SK-N-SH (cell line): ENCODE measurements at regions not wholly inside any gene's neighbourhood (a gene's known extent, or its start where the extent isn't known, plus 50 kb on each side); places are given as distances from the start of the nearest gene placed in this dataset.

Experiments used
- CTCF ChIA-PET: fragments of 300-600, 350-600 bp; formaldehyde crosslinking; extraction: SDS; loops from one replicate; lab custom pipeline; 2021; lab: Yijun Ruan, JAX
- POLR2A ChIA-PET: fragments of 350-600 bp; sonication (Branson Sonifier 250); formaldehyde crosslinking; extraction: SDS; loops from one replicate; lab custom pipeline; 2020; ENCODE audit warnings: antibody characterized with exemption, inconsistent platforms; lab: Yijun Ruan, JAX
- DNase-seq: peaks from one replicate; pipeline ENCODE4 v3.0.0; 2012
- H2AFZ ChIP-seq: fragments of 200-600 bp; sonication (generic); 2 replicates; pipeline ENCODE4 v1.8.1; 2016; ENCODE audit warnings: antibody characterized with exemption, mild to moderate bottlenecking, low read depth
- H3F3A ChIP-seq: fragments of 200-600 bp; sonication (generic); replicated peaks from 2 replicates; pipeline ENCODE3; 2016; ENCODE audit warnings: antibody characterized with exemption, mild to moderate bottlenecking; ENCODE audit not compliant: insufficient read depth
- H3K27ac ChIP-seq, 2 experiments: fragments of 200-500 bp in 1 of 2; fragments of 200-600 bp in 1 of 2; sonication (Bioruptor generic) in 1 of 2; sonication (generic), shearing (Covaris generic) in 1 of 2; 2 replicates each; pipeline versions ENCODE4 v1.5.1 to v1.6.1; 2014 to 2016; ENCODE audit warnings: low read depth in 2 of 2, inconsistent platforms in 1 of 2, low read length in 1 of 2, mild to moderate bottlenecking in 1 of 2, mixed read lengths in 1 of 2
- H3K27me3 ChIP-seq: fragments of 200-600 bp; sonication (generic), shearing (Covaris generic); 2 replicates; pipeline ENCODE4 v1.6.1; 2016; ENCODE audit warnings: mixed run types; ENCODE audit not compliant: insufficient read depth
- H3K36me3 ChIP-seq, 2 experiments: fragments of 200-500 bp in 1 of 2; fragments of 200-600 bp in 1 of 2; sonication (Bioruptor generic) in 1 of 2; sonication (generic) in 1 of 2; replicated peaks in 1 of 2; 2 replicates each; pipeline versions ENCODE3 to v1.5.1; 2014 to 2016; ENCODE audit warnings: low read length in 1 of 2, mild to moderate bottlenecking in 1 of 2; ENCODE audit not compliant: insufficient read depth in 2 of 2, control insufficient read depth in 1 of 2
- H3K4me1 ChIP-seq, 2 experiments: fragments of 200-500 bp in 1 of 2; fragments of 200-600 bp in 1 of 2; sonication (Bioruptor generic) in 1 of 2; sonication (generic), shearing (Covaris generic) in 1 of 2; 2 replicates each; pipeline versions ENCODE4 v1.5.1 to v1.6.1; 2014 to 2016; ENCODE audit warnings: low read depth in 1 of 2, low read length in 1 of 2, mixed run types in 1 of 2; ENCODE audit not compliant: insufficient read depth in 2 of 2, control insufficient read depth in 1 of 2
- H3K4me2 ChIP-seq: fragments of 200-600 bp; sonication (generic), shearing (Covaris generic); 2 replicates; pipeline ENCODE4 v1.6.1; 2017; ENCODE audit warnings: mixed run types
- H3K4me3 ChIP-seq, 2 experiments: fragments of 200-500 bp in 1 of 2; fragments of 200-600 bp in 1 of 2; sonication (Bioruptor generic) in 1 of 2; sonication (generic), shearing (Covaris generic) in 1 of 2; 2 replicates each; pipeline versions ENCODE4 v1.5.1 to v1.8.1; 2014 to 2016; ENCODE audit warnings: low read depth in 2 of 2, inconsistent platforms in 1 of 2, low read length in 1 of 2, mild to moderate bottlenecking in 1 of 2, mixed read lengths in 1 of 2, moderate library complexity in 1 of 2
- H3K79me2 ChIP-seq: fragments of 200-600 bp; sonication (generic); 2 replicates; pipeline ENCODE4 v1.8.1; 2017; ENCODE audit warnings: mild to moderate bottlenecking; ENCODE audit not compliant: insufficient read depth
- H3K9ac ChIP-seq: fragments of 200-600 bp; sonication (generic); 2 replicates; pipeline ENCODE4 v1.6.1; 2017; ENCODE audit warnings: mixed run types
- H3K9me2 ChIP-seq: fragments of 200-600 bp; sonication (generic); 2 replicates; pipeline ENCODE4 v1.6.1; 2017; ENCODE audit warnings: mixed run types
- H3K9me3 ChIP-seq: fragments of 200-600 bp; sonication (generic); 2 replicates; pipeline ENCODE4 v1.6.1; 2017; ENCODE audit warnings: mixed run types, mild to moderate bottlenecking, moderate library complexity
- H4K20me1 ChIP-seq: fragments of 200-600 bp; sonication (generic); 2 replicates; pipeline ENCODE4 v1.6.1; 2017; ENCODE audit warnings: mild to moderate bottlenecking, mixed run types; ENCODE audit not compliant: insufficient read depth
- ELF1 ChIP-seq: IDR thresholded peaks from 2 replicates; pipeline ENCODE4 v1.4.0; 2012
- FOXJ3 ChIP-seq: sonication (generic); formaldehyde crosslinking; IDR thresholded peaks from 2 replicates; pipeline ENCODE4 v1.5.1; 2020; ENCODE audit warnings: mild to moderate bottlenecking, missing genetic modification reagents
- GABPA ChIP-seq: IDR thresholded peaks from 2 replicates; pipeline ENCODE4 v1.4.0; 2012; ENCODE audit warnings: low read depth, mild to moderate bottlenecking
- GATA2 ChIP-seq: sonication (generic); formaldehyde crosslinking; IDR thresholded peaks from 2 replicates; pipeline ENCODE4 v1.5.0; 2020; ENCODE audit warnings: mild to moderate bottlenecking, missing genetic modification reagents
- JUND ChIP-seq: IDR thresholded peaks from 2 replicates; pipeline ENCODE4 v1.4.0; 2012
- RAD21 ChIP-seq: IDR thresholded peaks from 2 replicates; pipeline ENCODE4 v1.6.1; 2012; ENCODE audit warnings: mild to moderate bottlenecking, low read length
- RCOR1 ChIP-seq: fragments of 150-350 bp; IDR thresholded peaks from 2 replicates; pipeline ENCODE4 v1.6.1; 2017; ENCODE audit warnings: antibody characterized with exemption, low read length
- RFX5 ChIP-seq: IDR thresholded peaks from 2 replicates; pipeline ENCODE4 v1.6.1; 2012; ENCODE audit warnings: mild to moderate bottlenecking, improper control_type of control experiment, low read length
- RXRA ChIP-seq: IDR thresholded peaks from 2 replicates; pipeline ENCODE4 v1.4.0; 2012; ENCODE audit warnings: low read depth, mild to moderate bottlenecking, borderline replicate concordance
- SMC3 ChIP-seq: IDR thresholded peaks from 2 replicates; pipeline ENCODE4 v1.6.1; 2012; ENCODE audit warnings: low read depth, low read length, improper control_type of control experiment
- YY1 ChIP-seq: IDR thresholded peaks from 2 replicates; pipeline ENCODE4 v1.4.0; 2012; ENCODE audit warnings: low read depth, mild to moderate bottlenecking
- WGBS: methylation state at CpG from one replicate; pipeline ENCODE4 v1.1.6; 2017; ENCODE audit warnings: low lambda C conversion rate; 5-methylcytosine and 5-hydroxymethylcytosine counted together
- TF ChIP-seq, protein P1 (sequence below): fragments of 150-350 bp; IDR thresholded peaks from 2 replicates; pipeline ENCODE4 v1.6.1; 2016; ENCODE audit warnings: mild to moderate bottlenecking, low read depth, low read length
- TF ChIP-seq, protein P2 (sequence below): fragments of 200-600 bp; sonication (generic); IDR thresholded peaks from 2 replicates; pipeline ENCODE4 v1.6.1; 2017; ENCODE audit warnings: antibody characterized with exemption, mild to moderate bottlenecking, moderate library complexity

GRCh38 chr2:122627388-122627787, 871.9 kb downstream of the TSN start:
- no peak overlapping the region for H3K4me3 ChIP-seq
- no peaks in the 10 kb centered on the region for H3K9me3 ChIP-seq
- H2AFZ ChIP-seq: no peak overlapping the region
- H3K9ac ChIP-seq: no peak overlapping the region
- WGBS: 4% methylated on average over 3 of the region's 3 CpGs
- no peaks in the 10 kb centered on the region for H4K20me1 ChIP-seq
- H3F3A ChIP-seq: no peaks in the 10 kb centered on the region
- H3K27ac ChIP-seq: no peak overlapping the region
- TF ChIP-seq GATA2 (CRISPR knock-in tag): no peak
- no peak for TF ChIP-seq SMC3
- TF ChIP-seq RFX5: no peak
- TF ChIP-seq, protein P1, sequence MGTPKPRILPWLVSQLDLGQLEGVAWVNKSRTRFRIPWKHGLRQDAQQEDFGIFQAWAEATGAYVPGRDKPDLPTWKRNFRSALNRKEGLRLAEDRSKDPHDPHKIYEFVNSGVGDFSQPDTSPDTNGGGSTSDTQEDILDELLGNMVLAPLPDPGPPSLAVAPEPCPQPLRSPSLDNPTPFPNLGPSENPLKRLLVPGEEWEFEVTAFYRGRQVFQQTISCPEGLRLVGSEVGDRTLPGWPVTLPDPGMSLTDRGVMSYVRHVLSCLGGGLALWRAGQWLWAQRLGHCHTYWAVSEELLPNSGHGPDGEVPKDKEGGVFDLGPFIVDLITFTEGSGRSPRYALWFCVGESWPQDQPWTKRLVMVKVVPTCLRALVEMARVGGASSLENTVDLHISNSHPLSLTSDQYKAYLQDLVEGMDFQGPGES: no peak
- no peak for TF ChIP-seq FOXJ3 (CRISPR knock-in tag)
- TF ChIP-seq RAD21: no peak
- TF ChIP-seq ELF1: no peak
- TF ChIP-seq GABPA: no peak
- TF ChIP-seq JUND: no peak
- TF ChIP-seq RXRA: no peak
- no peak for TF ChIP-seq RCOR1
- H3K27me3 ChIP-seq: no peaks in the 10 kb centered on the region
- no peaks in the 10 kb centered on the region for H3K4me1 ChIP-seq
- ChIA-PET POLR2A (no interaction called here), CTCF (interaction anchor here (0.8 to 1.3 kb wide), 2 partner anchors 10 to 12 kb away, joined by 3 to 4 read pairs; no protein-coding TSS in a partner anchor)
- H3K4me2 ChIP-seq: no peak overlapping the region
- no peaks in the 10 kb centered on the region for H3K79me2 ChIP-seq
- H3K36me3 ChIP-seq: no peaks in the 10 kb centered on the region
- H3K9me2 ChIP-seq: no peaks in the 10 kb centered on the region
- no peak for DNase-seq

DNA sequence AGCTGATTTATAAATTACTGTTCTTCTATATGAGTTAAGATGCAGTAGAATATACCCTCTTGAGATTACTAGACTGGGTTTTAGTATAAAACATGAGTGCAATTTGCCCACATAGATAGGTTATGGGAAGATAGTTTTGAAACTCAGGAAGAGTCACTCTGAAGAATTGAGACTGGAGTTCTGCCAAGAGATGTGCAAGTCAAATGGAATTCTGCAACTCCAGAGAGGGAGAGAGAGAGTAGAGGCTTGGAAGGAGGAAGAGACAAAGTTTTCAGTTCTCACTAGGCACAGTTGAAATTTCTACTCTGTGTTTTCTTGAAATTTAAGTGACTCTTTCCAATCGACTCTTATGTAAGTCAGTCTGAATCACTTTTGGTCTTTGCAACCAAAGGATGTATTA, 878.8 kb downstream of the TSN start:
- H2AFZ ChIP-seq: no peak overlapping the region

More for the DNA sequence above, 878.8 kb downstream of the TSN start:
- 10% methylated on average over 1 of the region's 1 CpG for WGBS
- Histone ChIP-seq H3K27me3 (no peaks in the 10 kb centered on the region), H3K79me2 (no peaks in the 10 kb centered on the region), H4K20me1 (no peaks in the 10 kb centered on the region), H3K9ac (no peak overlapping the region), H3K4me3 (no peak overlapping the region), H3F3A (no peaks in the 10 kb centered on the region), H3K36me3 (no peaks in the 10 kb centered on the region), H3K9me3 (no peaks in the 10 kb centered on the region), H3K9me2 (no peaks in the 10 kb centered on the region), H3K4me2 (no peak overlapping the region; the same call in 1 of the 2 replicates), H3K4me1 (0 out of 4 replicates have a peak, but pooled peaks cover 0 to 4% of the 10 kb centered on the region in 2 experiments), H3K27ac (peak overlapping the region in 1 of 2 experiments; percentile 69; a peak in 2 of 4 replicates)
- POLR2A ChIA-PET: no interaction called here
- DNase-seq: no peak
- TF ChIP-seq YY1: no peak
- TF ChIP-seq, protein P2, sequence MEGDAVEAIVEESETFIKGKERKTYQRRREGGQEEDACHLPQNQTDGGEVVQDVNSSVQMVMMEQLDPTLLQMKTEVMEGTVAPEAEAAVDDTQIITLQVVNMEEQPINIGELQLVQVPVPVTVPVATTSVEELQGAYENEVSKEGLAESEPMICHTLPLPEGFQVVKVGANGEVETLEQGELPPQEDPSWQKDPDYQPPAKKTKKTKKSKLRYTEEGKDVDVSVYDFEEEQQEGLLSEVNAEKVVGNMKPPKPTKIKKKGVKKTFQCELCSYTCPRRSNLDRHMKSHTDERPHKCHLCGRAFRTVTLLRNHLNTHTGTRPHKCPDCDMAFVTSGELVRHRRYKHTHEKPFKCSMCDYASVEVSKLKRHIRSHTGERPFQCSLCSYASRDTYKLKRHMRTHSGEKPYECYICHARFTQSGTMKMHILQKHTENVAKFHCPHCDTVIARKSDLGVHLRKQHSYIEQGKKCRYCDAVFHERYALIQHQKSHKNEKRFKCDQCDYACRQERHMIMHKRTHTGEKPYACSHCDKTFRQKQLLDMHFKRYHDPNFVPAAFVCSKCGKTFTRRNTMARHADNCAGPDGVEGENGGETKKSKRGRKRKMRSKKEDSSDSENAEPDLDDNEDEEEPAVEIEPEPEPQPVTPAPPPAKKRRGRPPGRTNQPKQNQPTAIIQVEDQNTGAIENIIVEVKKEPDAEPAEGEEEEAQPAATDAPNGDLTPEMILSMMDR: no peak
- no peak for TF ChIP-seq RCOR1
- TF ChIP-seq GATA2 (CRISPR knock-in tag): no peak
- CTCF ChIA-PET: no interaction called here
